ENCODE measurements at regions not wholly inside any gene's neighbourhood (a gene's known extent, or its start where the extent isn't known, plus 50 kb on each side); places are given as distances from the start of the nearest gene placed in this dataset.

GRCh38 chr22:47816121-47816862 lies 1053.8 kb downstream of the TBC1D22A start:
- Mint-ChIP-seq H3K27ac (no peak overlapping the region), H3K27me3 (ENCODE audit: insufficient read depth) (no peaks in the 10 kb centered on the region; the same call in 1 of the 2 replicates), H3K4me1 (ENCODE audit: low read depth) (no peaks in the 10 kb centered on the region), H3K9me3 (peaks cover 70% of the 10 kb centered on the region), H3K4me3 (no peak overlapping the region), H3K36me3 (ENCODE audit: low read depth) (peaks cover 19% of the 10 kb centered on the region)
- TF ChIP-seq, protein P1, sequence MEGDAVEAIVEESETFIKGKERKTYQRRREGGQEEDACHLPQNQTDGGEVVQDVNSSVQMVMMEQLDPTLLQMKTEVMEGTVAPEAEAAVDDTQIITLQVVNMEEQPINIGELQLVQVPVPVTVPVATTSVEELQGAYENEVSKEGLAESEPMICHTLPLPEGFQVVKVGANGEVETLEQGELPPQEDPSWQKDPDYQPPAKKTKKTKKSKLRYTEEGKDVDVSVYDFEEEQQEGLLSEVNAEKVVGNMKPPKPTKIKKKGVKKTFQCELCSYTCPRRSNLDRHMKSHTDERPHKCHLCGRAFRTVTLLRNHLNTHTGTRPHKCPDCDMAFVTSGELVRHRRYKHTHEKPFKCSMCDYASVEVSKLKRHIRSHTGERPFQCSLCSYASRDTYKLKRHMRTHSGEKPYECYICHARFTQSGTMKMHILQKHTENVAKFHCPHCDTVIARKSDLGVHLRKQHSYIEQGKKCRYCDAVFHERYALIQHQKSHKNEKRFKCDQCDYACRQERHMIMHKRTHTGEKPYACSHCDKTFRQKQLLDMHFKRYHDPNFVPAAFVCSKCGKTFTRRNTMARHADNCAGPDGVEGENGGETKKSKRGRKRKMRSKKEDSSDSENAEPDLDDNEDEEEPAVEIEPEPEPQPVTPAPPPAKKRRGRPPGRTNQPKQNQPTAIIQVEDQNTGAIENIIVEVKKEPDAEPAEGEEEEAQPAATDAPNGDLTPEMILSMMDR (IDR thresholded peaks at IDR 0.05): no peak
- no peak for DNase-seq

GRCh38 chr22:47814474-47814873 lies 1052.0 kb downstream of the TBC1D22A start:
- no peak overlapping the region for H3K4me3 Mint-ChIP-seq

GRCh38 chr22:47813661-47814060 lies 1051.2 kb downstream of the TBC1D22A start:
- Mint-ChIP-seq H3K27ac (no peak overlapping the region), H3K27me3 (ENCODE audit: insufficient read depth) (no peaks in the 10 kb centered on the region; the same call in 1 of the 2 replicates), H3K36me3 (ENCODE audit: low read depth) (peaks cover 21% of the 10 kb centered on the region), H3K9me3 (peaks cover 79% of the 10 kb centered on the region), H3K4me1 (ENCODE audit: low read depth) (no peaks in the 10 kb centered on the region), H3K4me3 (no peak overlapping the region)
- DNase-seq: no peak
- TF ChIP-seq, protein P1 (IDR thresholded peaks at IDR 0.05): no peak

More at GRCh38 chr22:47814474-47814873, 1052.0 kb downstream of the TBC1D22A start:
- Mint-ChIP-seq H3K27me3 (ENCODE audit: insufficient read depth) (no peaks in the 10 kb centered on the region; the same call in 1 of the 2 replicates), H3K9me3 (peaks cover 80% of the 10 kb centered on the region), H3K36me3 (ENCODE audit: low read depth) (peaks cover 21% of the 10 kb centered on the region), H3K27ac (no peak overlapping the region), H3K4me1 (ENCODE audit: low read depth) (no peaks in the 10 kb centered on the region)
- TF ChIP-seq, protein P1 (IDR thresholded peaks at IDR 0.05): no peak
- no peak for DNase-seq

DNA sequence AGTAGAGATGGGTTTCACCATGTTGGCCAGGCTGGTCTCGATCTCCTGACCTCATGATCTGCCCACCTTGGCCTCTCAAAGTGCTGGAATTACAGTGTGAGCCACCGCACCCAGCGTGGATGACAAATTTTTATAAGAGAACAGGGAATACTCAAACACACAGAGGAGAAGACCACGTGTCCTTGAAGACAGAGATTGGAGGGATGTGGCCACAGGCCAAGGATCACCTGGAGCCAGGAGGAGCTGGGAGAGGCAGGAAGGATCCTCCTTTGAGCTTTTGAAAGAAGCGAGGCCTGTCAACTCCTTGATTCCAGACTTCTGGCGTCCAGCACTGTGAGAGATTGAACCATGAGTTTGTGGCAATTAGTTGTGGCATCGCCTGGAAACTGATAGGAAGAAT lies 1049.5 kb downstream of the TBC1D22A start:
- peaks cover 16% of the 10 kb centered on the region for H3K36me3 Mint-ChIP-seq (ENCODE audit: low read depth)
- TF ChIP-seq, protein P1 (IDR thresholded peaks at IDR 0.05): no peak
- DNase-seq: no peak
- no peak overlapping the region for H3K4me3 Mint-ChIP-seq
- H3K27ac Mint-ChIP-seq: no peak overlapping the region
- peaks cover 77% of the 10 kb centered on the region for H3K9me3 Mint-ChIP-seq
- no peaks in the 10 kb centered on the region for H3K4me1 Mint-ChIP-seq (ENCODE audit: low read depth)
- no peaks in the 10 kb centered on the region; the same call in none of the 2 replicates for H3K27me3 Mint-ChIP-seq (ENCODE audit: insufficient read depth)

DNA sequence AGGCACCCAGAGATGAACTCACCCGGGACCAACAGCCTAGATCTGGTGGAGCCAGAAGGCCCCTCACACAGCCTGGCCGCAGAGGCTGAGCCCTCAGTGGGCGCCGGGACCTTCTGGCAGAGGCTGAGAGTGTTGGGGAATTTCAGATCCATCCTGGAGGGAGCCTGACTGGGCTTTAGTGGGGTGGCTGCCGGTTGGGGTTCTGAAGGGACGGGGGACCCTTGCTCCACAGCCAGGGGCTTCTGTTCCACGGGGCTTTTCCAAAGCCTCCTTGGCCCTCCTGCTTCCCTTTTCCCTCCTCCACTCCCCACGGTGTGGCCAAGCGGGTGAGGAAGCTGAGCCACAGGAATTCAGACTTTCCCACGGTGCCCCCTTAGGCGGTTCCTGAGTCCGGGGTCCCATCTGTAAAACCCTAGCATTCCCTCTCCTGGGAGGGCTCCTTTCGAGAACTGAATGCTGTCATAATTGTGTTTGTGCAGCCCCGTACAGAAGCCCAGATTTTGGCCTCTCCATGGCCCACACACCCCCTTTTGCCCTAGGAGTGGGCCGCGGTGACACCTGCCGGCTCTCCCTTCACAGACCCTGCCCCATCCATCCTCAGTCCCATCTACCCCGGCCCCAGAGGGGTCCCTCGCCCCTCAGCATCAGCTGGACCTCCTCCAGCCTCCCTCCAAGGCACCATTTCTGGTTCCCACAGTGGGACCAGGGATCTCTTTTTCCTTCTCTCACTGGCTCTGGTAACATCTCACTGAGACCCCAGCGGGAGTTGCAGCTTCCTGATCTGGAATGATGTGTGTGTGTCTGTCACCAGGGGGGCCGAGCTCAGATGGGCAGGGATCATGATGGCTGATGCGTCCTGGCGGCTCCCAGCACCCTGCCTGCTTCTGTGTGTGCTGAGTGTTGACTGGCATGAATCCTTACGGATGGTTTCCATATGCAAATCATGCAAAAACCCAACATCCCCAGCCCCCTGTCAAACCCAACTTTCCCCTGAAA lies 1048.4 kb downstream of the TBC1D22A start:
- TF ChIP-seq, protein P1 (IDR thresholded peaks at IDR 0.05): no peak

More for the DNA sequence above, 1048.4 kb downstream of the TBC1D22A start:
- no peak for DNase-seq
- Mint-ChIP-seq H3K4me1 (ENCODE audit: low read depth) (no peaks in the 10 kb centered on the region), H3K27me3 (ENCODE audit: insufficient read depth) (no peaks in the 10 kb centered on the region; the same call in 1 of the 2 replicates), H3K9me3 (peaks cover 76% of the 10 kb centered on the region), H3K36me3 (ENCODE audit: low read depth) (peaks cover 11% of the 10 kb centered on the region; the same call in 1 of the 2 replicates), H3K4me3 (no peak overlapping the region), H3K27ac (no peak overlapping the region)
